Ishikawa (cell line): ENCODE measurements at regions not wholly inside any gene's neighbourhood (a gene's known extent, or its start where the extent isn't known, plus 50 kb on each side); places are given as distances from the start of the nearest gene placed in this dataset.

ENCODE experiments used
- CEBPB ChIP-seq: IDR thresholded peaks from 2 replicates; pipeline ENCODE4 v1.6.1; 2012
- CREB1 ChIP-seq: IDR thresholded peaks from 2 replicates; pipeline ENCODE4 v1.6.1; 2012; ENCODE audit warnings: low read depth
- EGR1 ChIP-seq: IDR thresholded peaks from 2 replicates; pipeline ENCODE4 v1.6.1; 2012
- EP300 ChIP-seq: IDR thresholded peaks from 2 replicates; pipeline ENCODE4 v1.6.1; 2012; ENCODE audit warnings: borderline replicate concordance
- FOXM1 ChIP-seq: IDR thresholded peaks from 2 replicates; pipeline ENCODE4 v1.6.1; 2012; ENCODE audit warnings: low read depth, borderline replicate concordance
- MAX ChIP-seq: IDR thresholded peaks from 2 replicates; pipeline ENCODE4 v1.6.1; 2012
- NFIC ChIP-seq: IDR thresholded peaks from 2 replicates; pipeline ENCODE4 v1.6.1; 2012
- RAD21 ChIP-seq: IDR thresholded peaks from 2 replicates; pipeline ENCODE4 v1.6.1; 2012; ENCODE audit warnings: low read depth
- REST ChIP-seq: IDR thresholded peaks from 2 replicates; pipeline ENCODE4 v1.6.1; 2012; ENCODE audit warnings: low read depth, mild to moderate bottlenecking
- TAF1 ChIP-seq: IDR thresholded peaks from 2 replicates; pipeline ENCODE4 v1.6.1; 2012; ENCODE audit warnings: low read depth, mild to moderate bottlenecking
- TCF12 ChIP-seq: IDR thresholded peaks from 2 replicates; pipeline ENCODE4 v1.6.1; 2012; ENCODE audit warnings: low read depth
- TEAD4 ChIP-seq: IDR thresholded peaks from 2 replicates; pipeline ENCODE4 v1.6.1; 2012
- USF1 ChIP-seq: IDR thresholded peaks from 2 replicates; pipeline ENCODE4 v1.6.1; 2012
- YY1 ChIP-seq: IDR thresholded peaks from 2 replicates; pipeline ENCODE4 v1.6.1; 2012; ENCODE audit warnings: low read depth
- ZBTB7A ChIP-seq: IDR thresholded peaks from 2 replicates; pipeline ENCODE4 v1.6.1; 2012; ENCODE audit warnings: low read depth

GRCh38 chr9:74044844-74045243 is 452.3 kb upstream of the RORB start:
- no peak for TF ChIP-seq CEBPB
- no peak for TF ChIP-seq EGR1
- no peak for TF ChIP-seq MAX
- no peak for TF ChIP-seq EP300
- no peak for TF ChIP-seq CREB1
- no peak for TF ChIP-seq RAD21
- TF ChIP-seq TCF12: no peak
- TF ChIP-seq FOXM1: no peak
- TF ChIP-seq YY1: no peak
- no peak for TF ChIP-seq NFIC
- TF ChIP-seq TEAD4: no peak
- TF ChIP-seq USF1: no peak
- TF ChIP-seq ZBTB7A: no peak
- TF ChIP-seq REST: no peak
- TF ChIP-seq TAF1: no peak

- TF ChIP-seq TEAD4 (no peak), EP300 (no peak), CREB1 (no peak), FOXM1 (no peak), RAD21 (no peak), YY1 (no peak), ZBTB7A (no peak), MAX (no peak), TAF1 (no peak), USF1 (no peak), CEBPB (no peak), EGR1 (no peak)
Measured at GRCh38 chr9:74056023-74056422, 441.1 kb upstream of the RORB start.

- no peak for TF ChIP-seq FOXM1
- no peak for TF ChIP-seq TCF12
- TF ChIP-seq YY1: no peak
- TF ChIP-seq EP300: no peak
- no peak for TF ChIP-seq CEBPB
- TF ChIP-seq REST: no peak
- no peak for TF ChIP-seq TEAD4
- no peak for TF ChIP-seq ZBTB7A
- no peak for TF ChIP-seq CREB1
- no peak for TF ChIP-seq RAD21
- no peak for TF ChIP-seq USF1
- TF ChIP-seq NFIC: no peak
- TF ChIP-seq EGR1: no peak
Measured at GRCh38 chr9:74064702-74065101, 432.4 kb upstream of the RORB start.

- TF ChIP-seq YY1 (no peak), TAF1 (no peak), EGR1 (no peak), ZBTB7A (no peak), TEAD4 (no peak), NFIC (no peak), MAX (no peak), REST (no peak), RAD21 (no peak), CREB1 (no peak), TCF12 (no peak), USF1 (no peak), CEBPB (no peak)
Measured at GRCh38 chr9:74066128-74066527, 431.0 kb upstream of the RORB start.
